ENCODE measurements at regions not wholly inside any gene's neighbourhood (a gene's known extent, or its start where the extent isn't known, plus 50 kb on each side); places are given as distances from the start of the nearest gene placed in this dataset.

DNA sequence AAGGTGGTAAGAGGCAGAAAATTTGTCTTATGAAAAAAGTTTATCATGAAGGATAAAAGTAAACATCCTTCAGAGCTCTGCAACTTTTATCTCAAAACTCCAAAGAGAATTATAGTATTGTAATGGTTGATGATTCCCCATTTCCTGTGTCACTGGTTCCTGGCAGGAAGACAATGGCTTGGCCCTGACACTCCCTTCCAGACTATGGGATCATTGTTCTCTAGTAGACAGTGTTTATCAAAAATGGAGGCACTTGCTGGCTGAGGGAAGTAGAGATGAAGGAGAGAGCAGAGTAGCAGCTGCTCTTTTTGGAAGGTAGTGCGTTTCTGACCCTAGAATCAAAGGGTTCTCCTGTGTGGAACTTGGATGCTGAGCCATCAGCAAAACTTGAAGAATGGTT is 145.9 kb upstream of the ATP1B1 start:
- no peak overlapping the region for H3K4me3 ChIP-seq (ENCODE audit: low read depth, low read length)
- DNase-seq (ENCODE audit: low read depth) = no peak
- TF ChIP-seq, protein P1, sequence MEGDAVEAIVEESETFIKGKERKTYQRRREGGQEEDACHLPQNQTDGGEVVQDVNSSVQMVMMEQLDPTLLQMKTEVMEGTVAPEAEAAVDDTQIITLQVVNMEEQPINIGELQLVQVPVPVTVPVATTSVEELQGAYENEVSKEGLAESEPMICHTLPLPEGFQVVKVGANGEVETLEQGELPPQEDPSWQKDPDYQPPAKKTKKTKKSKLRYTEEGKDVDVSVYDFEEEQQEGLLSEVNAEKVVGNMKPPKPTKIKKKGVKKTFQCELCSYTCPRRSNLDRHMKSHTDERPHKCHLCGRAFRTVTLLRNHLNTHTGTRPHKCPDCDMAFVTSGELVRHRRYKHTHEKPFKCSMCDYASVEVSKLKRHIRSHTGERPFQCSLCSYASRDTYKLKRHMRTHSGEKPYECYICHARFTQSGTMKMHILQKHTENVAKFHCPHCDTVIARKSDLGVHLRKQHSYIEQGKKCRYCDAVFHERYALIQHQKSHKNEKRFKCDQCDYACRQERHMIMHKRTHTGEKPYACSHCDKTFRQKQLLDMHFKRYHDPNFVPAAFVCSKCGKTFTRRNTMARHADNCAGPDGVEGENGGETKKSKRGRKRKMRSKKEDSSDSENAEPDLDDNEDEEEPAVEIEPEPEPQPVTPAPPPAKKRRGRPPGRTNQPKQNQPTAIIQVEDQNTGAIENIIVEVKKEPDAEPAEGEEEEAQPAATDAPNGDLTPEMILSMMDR (IDR thresholded peaks at IDR 0.05; ENCODE audit: insufficient read depth, low read depth, low read length) = no peak

DNA sequence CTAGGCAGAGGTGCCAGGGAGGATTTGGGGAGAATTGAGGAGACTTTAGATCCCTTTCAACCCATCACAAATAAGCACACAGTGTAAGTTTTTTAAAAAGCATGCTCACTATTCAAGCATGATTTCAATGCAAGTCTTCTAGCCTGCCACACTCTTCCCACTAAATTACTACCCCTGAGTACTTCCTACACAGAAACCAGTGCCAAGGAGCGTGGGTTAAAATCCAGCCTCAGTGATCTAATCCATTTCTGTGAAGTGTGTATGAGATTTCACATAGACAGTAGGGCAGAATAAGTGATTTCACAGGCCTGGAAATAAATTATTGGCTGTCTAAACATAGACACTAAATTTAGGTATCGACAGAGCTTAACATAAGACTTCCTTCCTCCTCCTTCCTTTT is 142.9 kb upstream of the ATP1B1 start:
- TF ChIP-seq, protein P1 (IDR thresholded peaks at IDR 0.05; ENCODE audit: insufficient read depth, low read depth, low read length) = no peak
- no peak overlapping the region for H3K4me3 ChIP-seq (ENCODE audit: low read depth, low read length)
- DNase-seq (ENCODE audit: low read depth) = no peak

DNA sequence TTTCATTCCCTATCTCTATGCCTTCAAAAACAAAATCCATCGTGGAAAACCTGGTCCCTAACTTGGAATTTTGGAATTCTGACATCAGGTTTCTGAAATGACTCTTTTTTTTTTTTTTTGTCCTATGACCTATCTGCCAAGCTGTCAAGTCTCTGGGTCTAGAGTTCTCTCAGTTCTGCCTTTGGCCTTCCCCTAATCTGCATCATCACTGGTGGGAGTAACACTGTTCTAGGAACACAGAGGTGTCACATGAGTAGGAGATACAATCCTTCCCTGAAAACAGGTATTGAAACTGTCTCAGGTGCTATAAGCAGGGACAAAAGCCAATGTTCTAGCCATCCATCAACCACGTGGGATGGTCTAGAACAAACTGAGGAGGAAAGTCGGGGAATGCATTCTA is 142.0 kb upstream of the ATP1B1 start:
- DNase-seq (ENCODE audit: low read depth) = no peak
- TF ChIP-seq, protein P1 (IDR thresholded peaks at IDR 0.05; ENCODE audit: insufficient read depth, low read depth, low read length) = no peak
- no peak overlapping the region for H3K4me3 ChIP-seq (ENCODE audit: low read depth, low read length)

DNA sequence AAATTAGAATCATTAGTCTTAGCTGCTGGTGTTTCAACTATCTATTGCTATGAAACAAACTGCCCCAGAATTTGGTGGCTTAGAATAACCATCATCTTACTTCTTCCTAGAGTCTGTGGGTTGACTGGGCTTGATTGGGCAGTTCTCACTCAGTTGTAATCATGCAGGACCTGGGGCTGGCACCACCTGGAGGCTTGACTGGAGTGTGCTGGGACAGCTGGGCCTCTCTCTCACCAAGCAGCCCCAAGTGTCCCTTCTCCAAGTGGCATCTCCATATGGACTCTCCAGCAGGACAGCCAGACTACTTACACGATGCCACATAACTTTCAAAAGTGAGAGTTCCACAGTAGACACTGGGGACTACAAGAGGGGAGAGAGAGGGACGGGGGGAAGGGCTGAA is 140.3 kb upstream of the ATP1B1 start:
- H3K4me3 ChIP-seq (ENCODE audit: low read depth, low read length) = no peak overlapping the region
- TF ChIP-seq, protein P1 (IDR thresholded peaks at IDR 0.05; ENCODE audit: insufficient read depth, low read depth, low read length) = no peak
- no peak for DNase-seq (ENCODE audit: low read depth)

DNA sequence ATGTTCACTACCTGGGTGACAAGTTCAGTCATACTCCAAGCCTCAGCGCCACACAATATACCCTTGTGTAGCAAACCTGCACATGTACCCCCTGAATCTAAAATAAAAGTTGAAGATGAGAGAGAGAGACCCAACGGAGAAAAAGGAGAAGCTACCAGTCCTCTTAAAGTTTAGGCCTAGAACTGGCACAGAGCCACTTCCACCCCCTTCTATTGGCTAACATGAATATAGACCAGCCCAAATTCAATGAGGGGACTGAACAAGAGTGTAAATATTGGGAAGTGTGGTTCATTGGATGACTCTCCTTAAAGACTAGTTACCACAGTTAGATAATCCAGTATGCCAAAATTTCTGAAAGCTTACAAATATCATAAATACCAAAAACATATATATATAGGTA is 139.9 kb upstream of the ATP1B1 start:
- TF ChIP-seq, protein P1 (IDR thresholded peaks at IDR 0.05; ENCODE audit: insufficient read depth, low read depth, low read length) = no peak
- H3K4me3 ChIP-seq (ENCODE audit: low read depth, low read length) = no peak overlapping the region
- no peak for DNase-seq (ENCODE audit: low read depth)

DNA sequence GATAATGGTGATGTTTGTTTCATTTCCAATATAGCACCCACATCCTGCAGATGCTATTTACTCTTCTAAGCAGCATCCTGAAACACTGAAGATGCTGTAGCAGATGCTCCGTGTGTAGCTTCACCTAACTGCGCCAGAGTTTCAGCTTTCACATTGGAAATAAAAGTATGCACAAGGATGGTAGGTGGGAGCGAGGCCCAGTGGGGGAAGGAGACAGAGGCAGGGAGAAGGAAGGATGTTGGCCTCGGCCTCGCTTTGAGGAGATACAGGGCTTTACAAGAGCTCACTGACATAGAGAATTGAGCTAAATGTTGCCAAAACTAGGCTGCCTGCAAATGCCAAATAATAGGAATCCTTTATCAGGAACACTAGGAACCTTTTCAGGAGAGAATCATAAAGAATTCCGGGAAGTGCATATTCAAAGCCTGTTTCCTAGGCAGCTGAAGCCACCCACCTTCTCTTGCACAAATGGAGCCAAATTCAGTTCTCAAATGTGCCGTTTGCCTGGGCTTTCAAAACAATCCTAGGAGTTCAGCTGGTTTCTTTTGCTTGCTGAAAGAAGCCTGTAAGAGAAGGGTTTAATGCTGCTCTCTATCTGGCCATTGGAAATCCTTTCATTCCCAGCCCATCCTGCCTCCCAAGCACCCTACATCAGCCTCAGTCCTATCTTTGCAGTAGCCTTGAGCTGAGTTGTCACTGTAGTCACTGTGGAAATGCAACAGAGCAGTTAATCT is 135.4 kb upstream of the ATP1B1 start:
- TF ChIP-seq, protein P1 (IDR thresholded peaks at IDR 0.05; ENCODE audit: insufficient read depth, low read depth, low read length) = no peak
- no peak overlapping the region for H3K4me3 ChIP-seq (ENCODE audit: low read depth, low read length)
- no peak for DNase-seq (ENCODE audit: low read depth)

DNA sequence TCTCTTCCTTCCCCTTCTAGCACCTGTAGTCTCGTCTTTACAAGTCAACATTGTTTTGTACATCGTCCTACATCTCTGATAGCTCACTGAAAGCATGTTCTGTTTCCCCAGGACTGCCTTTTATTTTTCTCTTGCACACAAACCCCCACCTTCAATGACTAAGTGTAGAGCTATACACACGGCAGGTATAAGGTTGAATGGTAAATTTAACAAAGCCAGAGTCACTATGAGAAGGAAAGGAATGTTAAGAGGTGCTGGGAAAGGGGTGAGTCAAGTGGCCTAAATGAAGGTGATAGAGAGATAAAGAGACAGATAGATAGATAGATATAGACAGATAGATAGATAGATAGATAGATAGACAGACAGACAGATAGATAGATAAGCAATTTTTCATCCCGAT is 134.3 kb upstream of the ATP1B1 start:
- no peak for DNase-seq (ENCODE audit: low read depth)
- TF ChIP-seq, protein P1 (IDR thresholded peaks at IDR 0.05; ENCODE audit: insufficient read depth, low read depth, low read length) = no peak
- no peak overlapping the region for H3K4me3 ChIP-seq (ENCODE audit: low read depth, low read length)
